Liver (tissue), 8 donors: ENCODE measurements at regions not wholly inside any gene's neighbourhood (a gene's known extent, or its start where the extent isn't known, plus 50 kb on each side); places are given as distances from the start of the nearest gene placed in this dataset.

Experiments used
- DNase-seq: peaks from one replicate; pipeline ENCODE4 v3.0.0-alpha.2; 2017; ENCODE audit warnings: low spot score
- H3K27ac ChIP-seq, 2 donors: one replicate each; pipeline ENCODE4 v1.7.0; 2013; ENCODE audit warnings: inconsistent platforms in 2 of 2, low read length in 2 of 2, control low read depth in 1 of 2, low read depth in 1 of 2, mild to moderate bottlenecking in 1 of 2
- H3K27me3 ChIP-seq, 4 donors: one replicate each; pipeline versions ENCODE4 v1.6.1 to v1.7.0; 2013; ENCODE audit warnings: low read length in 3 of 4, inconsistent platforms in 1 of 4, mild to moderate bottlenecking in 1 of 4, moderate library complexity in 1 of 4; ENCODE audit not compliant: control insufficient read depth in 4 of 4, insufficient read depth in 4 of 4
- H3K36me3 ChIP-seq, 4 donors: one replicate each; pipeline versions ENCODE4 v1.6.1 to v1.7.0; 2013; ENCODE audit warnings: low read length in 3 of 4, mild to moderate bottlenecking in 3 of 4, low read depth in 1 of 4, moderate library complexity in 1 of 4; ENCODE audit not compliant: control insufficient read depth in 4 of 4, insufficient read depth in 3 of 4
- H3K4me1 ChIP-seq, 4 donors: one replicate each; pipeline versions ENCODE4 v1.6.1 to v1.7.0; 2013; ENCODE audit warnings: low read length in 3 of 4, mild to moderate bottlenecking in 3 of 4, moderate library complexity in 1 of 4; ENCODE audit not compliant: control insufficient read depth in 4 of 4, insufficient read depth in 4 of 4
- H3K4me3 ChIP-seq, 3 donors: one replicate each; pipeline versions ENCODE4 v1.6.1 to v1.7.0; 2013; ENCODE audit warnings: low read length in 3 of 3, control low read depth in 1 of 3, low read depth in 1 of 3, mild to moderate bottlenecking in 1 of 3
- H3K9ac ChIP-seq, 2 donors: one replicate each; pipeline ENCODE4 v1.7.0; 2013; ENCODE audit warnings: low read length in 2 of 2, mild to moderate bottlenecking in 2 of 2, moderate library complexity in 2 of 2, control low read depth in 1 of 2, low read depth in 1 of 2
- H3K9me3 ChIP-seq, 4 donors: one replicate each; pipeline versions ENCODE4 v1.6.1 to v1.7.0; 2013; ENCODE audit warnings: low read length in 3 of 4; ENCODE audit not compliant: control insufficient read depth in 4 of 4
- ATF3 ChIP-seq: IDR thresholded peaks from 2 replicates; pipeline ENCODE4 v1.6.1; 2016; ENCODE audit warnings: antibody characterized with exemption
- CTCF ChIP-seq: fragments of 150-350 bp; IDR thresholded peaks from 2 replicates; pipeline ENCODE4 v1.5.1; 2017; ENCODE audit warnings: improper control_type of control experiment, low read depth, low read length; ENCODE audit not compliant: missing input control
- EGR1 ChIP-seq, 2 donors: IDR thresholded peaks; 2 replicates each; pipeline ENCODE4 v1.6.1; 2016 to 2018; ENCODE audit warnings: antibody characterized with exemption in 2 of 2, low read depth in 2 of 2
- FOXA1 ChIP-seq: IDR thresholded peaks from 2 replicates; pipeline ENCODE4 v1.6.1; 2016; ENCODE audit warnings: antibody characterized with exemption
- FOXA2 ChIP-seq: IDR thresholded peaks from 2 replicates; pipeline ENCODE4 v1.6.1; 2016; ENCODE audit warnings: antibody characterized with exemption
- GABPA ChIP-seq, 2 donors: IDR thresholded peaks in 1 of 2; conservative IDR thresholded peaks in 1 of 2; 2 replicates each; pipeline ENCODE4 v1.6.1; 2016; ENCODE audit warnings: antibody characterized with exemption in 2 of 2, mild to moderate bottlenecking in 1 of 2, moderate library complexity in 1 of 2
- HNF4A ChIP-seq, 2 donors: conservative IDR thresholded peaks; 2 replicates each; pipeline ENCODE4 v1.6.1; 2016; ENCODE audit warnings: antibody characterized with exemption in 2 of 2, mild to moderate bottlenecking in 2 of 2
- HNF4G ChIP-seq: IDR thresholded peaks from 2 replicates; pipeline ENCODE4 v1.6.1; 2016; ENCODE audit warnings: antibody characterized with exemption
- JUND ChIP-seq, 2 donors: IDR thresholded peaks; 2 replicates each; pipeline ENCODE4 v1.6.1; 2016; ENCODE audit warnings: antibody characterized with exemption in 2 of 2
- MAX ChIP-seq: IDR thresholded peaks from 2 replicates; pipeline ENCODE4 v1.6.1; 2016; ENCODE audit warnings: antibody characterized with exemption
- NR2F2 ChIP-seq: IDR thresholded peaks from 2 replicates; pipeline ENCODE4 v1.6.1; 2016; ENCODE audit warnings: antibody characterized with exemption
- REST ChIP-seq: IDR thresholded peaks from 2 replicates; pipeline ENCODE4 v1.6.1; 2016; ENCODE audit warnings: antibody characterized with exemption, mild to moderate bottlenecking
- RXRA ChIP-seq, 2 donors: IDR thresholded peaks; 2 replicates each; pipeline ENCODE4 v1.6.1; 2017 to 2018; ENCODE audit warnings: antibody characterized with exemption in 2 of 2, mild to moderate bottlenecking in 1 of 2
- SP1 ChIP-seq: IDR thresholded peaks from 2 replicates; pipeline ENCODE4 v1.6.1; 2018; ENCODE audit warnings: antibody characterized with exemption, mild to moderate bottlenecking
- TAF1 ChIP-seq: conservative IDR thresholded peaks from 2 replicates; pipeline ENCODE4 v1.6.1; 2016; ENCODE audit warnings: antibody characterized with exemption, mild to moderate bottlenecking
- ZBTB33 ChIP-seq: IDR thresholded peaks from 2 replicates; pipeline ENCODE4 v1.6.1; 2016; ENCODE audit warnings: antibody characterized with exemption
- WGBS: extraction: QIAGEN DNeasy Blood & Tissue Kit; methylation state at CpG from one replicate; pipeline ENCODE4 v1.1.7; 2013; 5-methylcytosine and 5-hydroxymethylcytosine counted together
- donor health status: healthy.
- donor health status: healthy.
- donor health status: healthy.
- donor health status: healthy.
- donor health status: healthy.

- DNase-seq, result no peak
- Histone ChIP-seq H3K27me3 (peaks cover 0 to 2% (median 0%) of the 10 kb centered on the region in 4 donors), H3K4me1 (no peaks in the 10 kb centered on the region), H3K9me3 (no peaks in the 10 kb centered on the region), H3K9ac (no peak overlapping the region), H3K27ac (no peak overlapping the region), H3K36me3 (no peaks in the 10 kb centered on the region), H3K4me3 (no peak overlapping the region)
- WGBS, result 78% methylated on average over 2 of the region's 2 CpGs
- TF ChIP-seq FOXA2, result no peak
- peak; percentile 99 for TF ChIP-seq REST
Measured at GRCh38 chr4:82017680-82018079, 356.1 kb downstream of the HNRNPD start.

- DNase-seq, result no peak
- no peak overlapping the region for H3K27ac ChIP-seq
- no peaks in the 10 kb centered on the region for H3K27me3 ChIP-seq
- no peaks in the 10 kb centered on the region for H3K36me3 ChIP-seq
- no peak overlapping the region for H3K4me3 ChIP-seq
- no peaks in the 10 kb centered on the region for H3K4me1 ChIP-seq
- no peak overlapping the region for H3K9ac ChIP-seq
- no peak for TF ChIP-seq HNF4G
- TF ChIP-seq FOXA1, result no peak
- no peak for TF ChIP-seq MAX
- no peak for TF ChIP-seq EGR1 (IDR thresholded peaks at IDR 0.05; ENCODE audit: low read depth in 2 of 2)
- no peak for TF ChIP-seq CTCF
- no peak for TF ChIP-seq ZBTB33
- no peak for TF ChIP-seq GABPA (IDR thresholded peaks at IDR 0.05 in 1 of 2, conservative IDR thresholded peaks at IDR 0.05 in 1 of 2)
- 71% methylated on average over 1 of the region's 1 CpG for WGBS
- H3K9me3 ChIP-seq, result peaks cover 0 to 7% (median 1%) of the 10 kb centered on the region in 4 donors
Measured at GRCh38 chr4:82005158-82005557, 368.6 kb downstream of the HNRNPD start.

- no peak for DNase-seq
- H3K9ac ChIP-seq, result no peak overlapping the region
- WGBS, result 86% methylated on average over 2 of the region's 2 CpGs
- TF ChIP-seq RXRA (IDR thresholded peaks at IDR 0.05) (no peak), FOXA1 (no peak), FOXA2 (no peak), SP1 (no peak), REST (no peak), MAX (no peak), ATF3 (no peak), HNF4A (conservative IDR thresholded peaks at IDR 0.05) (no peak), JUND (IDR thresholded peaks at IDR 0.05) (no peak), EGR1 (IDR thresholded peaks at IDR 0.05; ENCODE audit: low read depth in 2 of 2) (no peak), NR2F2 (no peak), TAF1 (no peak)
Measured at GRCh38 chr4:81997313-81997712, 376.5 kb downstream of the HNRNPD start.

More at GRCh38 chr4:81997313-81997712, 376.5 kb downstream of the HNRNPD start:
- no peaks in the 10 kb centered on the region for H3K27me3 ChIP-seq
- no peak overlapping the region for H3K4me3 ChIP-seq
- H3K9me3 ChIP-seq, result peaks cover 0 to 4% (median 0%) of the 10 kb centered on the region in 4 donors
- H3K27ac ChIP-seq, result no peak overlapping the region
- H3K4me1 ChIP-seq, result no peaks in the 10 kb centered on the region
- H3K36me3 ChIP-seq, result no peaks in the 10 kb centered on the region
